Neural cell (in vitro differentiated cells): ENCODE measurements at regions not wholly inside any gene's neighbourhood (a gene's known extent, or its start where the extent isn't known, plus 50 kb on each side); places are given as distances from the start of the nearest gene placed in this dataset.

Experiments
- POLR2AphosphoS5 ChIP-seq: IDR thresholded peaks from 2 replicates; pipeline ENCODE4 v1.6.1; 2012
- REST ChIP-seq: IDR thresholded peaks from 2 replicates; pipeline ENCODE4 v1.6.1; 2012; ENCODE audit warnings: borderline replicate concordance
- TAF1 ChIP-seq: IDR thresholded peaks from 2 replicates; pipeline ENCODE4 v1.6.1; 2012; ENCODE audit warnings: low read depth
- TF ChIP-seq, protein P1 (sequence below): fragments of 450-650 bp; IDR thresholded peaks from 2 replicates; pipeline ENCODE4 v1.5.1; 2014; ENCODE audit warnings: antibody characterized with exemption, mild to moderate bottlenecking, moderate library complexity; ENCODE audit not compliant: poor library complexity, severe bottlenecking

GRCh38 chr2:116787848-116788247 lies 1026.6 kb upstream of the DDX18 start:
- TF ChIP-seq, protein P1, sequence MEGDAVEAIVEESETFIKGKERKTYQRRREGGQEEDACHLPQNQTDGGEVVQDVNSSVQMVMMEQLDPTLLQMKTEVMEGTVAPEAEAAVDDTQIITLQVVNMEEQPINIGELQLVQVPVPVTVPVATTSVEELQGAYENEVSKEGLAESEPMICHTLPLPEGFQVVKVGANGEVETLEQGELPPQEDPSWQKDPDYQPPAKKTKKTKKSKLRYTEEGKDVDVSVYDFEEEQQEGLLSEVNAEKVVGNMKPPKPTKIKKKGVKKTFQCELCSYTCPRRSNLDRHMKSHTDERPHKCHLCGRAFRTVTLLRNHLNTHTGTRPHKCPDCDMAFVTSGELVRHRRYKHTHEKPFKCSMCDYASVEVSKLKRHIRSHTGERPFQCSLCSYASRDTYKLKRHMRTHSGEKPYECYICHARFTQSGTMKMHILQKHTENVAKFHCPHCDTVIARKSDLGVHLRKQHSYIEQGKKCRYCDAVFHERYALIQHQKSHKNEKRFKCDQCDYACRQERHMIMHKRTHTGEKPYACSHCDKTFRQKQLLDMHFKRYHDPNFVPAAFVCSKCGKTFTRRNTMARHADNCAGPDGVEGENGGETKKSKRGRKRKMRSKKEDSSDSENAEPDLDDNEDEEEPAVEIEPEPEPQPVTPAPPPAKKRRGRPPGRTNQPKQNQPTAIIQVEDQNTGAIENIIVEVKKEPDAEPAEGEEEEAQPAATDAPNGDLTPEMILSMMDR, result no peak
- TF ChIP-seq REST (no peak), TAF1 (no peak), POLR2AphosphoS5 (no peak)
